HUES48 (cell line): ENCODE measurements at regions not wholly inside any gene's neighbourhood (a gene's known extent, or its start where the extent isn't known, plus 50 kb on each side); places are given as distances from the start of the nearest gene placed in this dataset.

Experiments used
- H3K27ac ChIP-seq: one replicate; pipeline ENCODE4 v1.7.0; 2013; ENCODE audit warnings: low read depth, low read length, inconsistent platforms
- H3K27me3 ChIP-seq: 2 replicates; pipeline ENCODE4 v1.6.1; 2013; ENCODE audit warnings: mild to moderate bottlenecking, low read length; ENCODE audit not compliant: control insufficient read depth, insufficient read depth
- H3K36me3 ChIP-seq: 2 replicates; pipeline ENCODE4 v1.6.1; 2013; ENCODE audit warnings: low read length; ENCODE audit not compliant: control insufficient read depth, insufficient read depth
- H3K4me1 ChIP-seq: 2 replicates; pipeline ENCODE4 v1.6.1; 2013; ENCODE audit warnings: mild to moderate bottlenecking, low read length; ENCODE audit not compliant: control insufficient read depth, insufficient read depth
- H3K4me3 ChIP-seq: 2 replicates; pipeline ENCODE4 v1.5.1; 2013; ENCODE audit warnings: mild to moderate bottlenecking, low read depth, low read length
- H3K9ac ChIP-seq: 2 replicates; pipeline ENCODE4 v1.6.1; 2013; ENCODE audit warnings: mild to moderate bottlenecking, low read depth, low read length, moderate library complexity
- H3K9me3 ChIP-seq: 2 replicates; pipeline ENCODE4 v1.6.1; 2013; ENCODE audit warnings: low read length; ENCODE audit not compliant: control insufficient read depth, insufficient read depth

- H3K9ac ChIP-seq = no peak overlapping the region
- no peaks in the 10 kb centered on the region for H3K36me3 ChIP-seq
- H3K4me1 ChIP-seq = peaks cover 27% of the 10 kb centered on the region
- H3K4me3 ChIP-seq = no peak overlapping the region
- no peaks in the 10 kb centered on the region for H3K9me3 ChIP-seq
- H3K27ac ChIP-seq = no peak overlapping the region
- no peaks in the 10 kb centered on the region for H3K27me3 ChIP-seq
Measured at GRCh38 chr12:91983935-91984334, 161.7 kb downstream of the BTG1 start.

DNA sequence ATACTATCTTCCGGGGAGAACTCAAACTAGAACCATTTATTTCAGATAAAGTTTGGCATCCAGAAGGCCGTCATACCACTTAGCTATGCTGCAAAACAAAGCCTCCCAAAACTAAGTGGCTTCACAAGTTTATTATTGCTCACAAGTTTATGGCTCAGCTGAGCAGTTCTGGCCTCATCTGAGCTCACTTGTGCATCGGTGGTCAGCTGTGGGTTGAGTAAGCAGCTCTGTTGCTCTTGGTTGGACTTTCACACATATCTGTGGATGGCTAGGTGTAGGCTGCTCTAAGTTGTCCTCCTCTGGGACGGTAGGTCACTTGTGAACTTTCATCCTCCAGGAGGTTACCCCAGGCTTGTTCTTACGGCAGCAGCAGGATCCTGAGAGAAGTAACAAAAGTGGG, 162.7 kb downstream of the BTG1 start:
- no peaks in the 10 kb centered on the region for H3K36me3 ChIP-seq
- no peak overlapping the region for H3K4me3 ChIP-seq
- no peak overlapping the region for H3K27ac ChIP-seq
- no peaks in the 10 kb centered on the region for H3K27me3 ChIP-seq
- peaks cover 27% of the 10 kb centered on the region for H3K4me1 ChIP-seq
- no peak overlapping the region for H3K9ac ChIP-seq
- H3K9me3 ChIP-seq = no peaks in the 10 kb centered on the region

- Histone ChIP-seq H3K9me3 (no peaks in the 10 kb centered on the region), H3K4me1 (peaks cover 12% of the 10 kb centered on the region), H3K36me3 (no peaks in the 10 kb centered on the region)
Measured at GRCh38 chr12:91980389-91980821, 165.2 kb downstream of the BTG1 start.

GRCh38 chr12:91978143-91978542, 167.5 kb downstream of the BTG1 start:
- Histone ChIP-seq H3K36me3 (no peaks in the 10 kb centered on the region), H3K9ac (no peak overlapping the region), H3K27ac (no peak overlapping the region), H3K4me1 (no peaks in the 10 kb centered on the region), H3K27me3 (no peaks in the 10 kb centered on the region), H3K9me3 (no peaks in the 10 kb centered on the region), H3K4me3 (no peak overlapping the region)

More at GRCh38 chr12:91980389-91980821, 165.2 kb downstream of the BTG1 start:
- no peaks in the 10 kb centered on the region for H3K27me3 ChIP-seq
- H3K27ac ChIP-seq = no peak overlapping the region
- H3K9ac ChIP-seq = no peak overlapping the region
- no peak overlapping the region for H3K4me3 ChIP-seq

DNA sequence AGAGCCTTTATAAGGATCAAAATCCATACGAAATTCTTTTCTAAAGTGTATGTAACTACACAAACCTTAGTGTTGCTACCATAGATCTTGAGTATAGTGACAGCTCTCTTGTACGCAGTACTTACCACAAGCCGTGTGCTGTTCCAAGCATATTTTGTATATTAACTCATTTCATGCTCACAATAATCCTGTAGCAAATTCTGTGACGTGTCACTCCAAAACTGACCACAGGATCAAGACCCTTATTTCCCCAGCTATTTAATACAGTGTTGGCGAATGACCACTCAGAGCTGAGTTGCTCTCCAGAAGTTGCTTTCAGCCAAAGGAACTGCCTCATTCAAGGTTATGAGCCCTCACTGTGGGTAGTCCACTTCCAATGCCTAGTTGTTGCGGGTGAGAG, 169.8 kb downstream of the BTG1 start:
- Histone ChIP-seq H3K9ac (no peak overlapping the region), H3K4me3 (no peak overlapping the region), H3K4me1 (no peaks in the 10 kb centered on the region), H3K9me3 (no peaks in the 10 kb centered on the region), H3K27me3 (no peaks in the 10 kb centered on the region), H3K27ac (no peak overlapping the region), H3K36me3 (no peaks in the 10 kb centered on the region)

- Histone ChIP-seq H3K27ac (no peak overlapping the region), H3K4me3 (no peak overlapping the region), H3K27me3 (no peaks in the 10 kb centered on the region), H3K9ac (no peak overlapping the region), H3K36me3 (no peaks in the 10 kb centered on the region), H3K9me3 (peaks cover 7% of the 10 kb centered on the region), H3K4me1 (no peaks in the 10 kb centered on the region)
Measured at GRCh38 chr12:91974541-91975085, 171.0 kb downstream of the BTG1 start.

DNA sequence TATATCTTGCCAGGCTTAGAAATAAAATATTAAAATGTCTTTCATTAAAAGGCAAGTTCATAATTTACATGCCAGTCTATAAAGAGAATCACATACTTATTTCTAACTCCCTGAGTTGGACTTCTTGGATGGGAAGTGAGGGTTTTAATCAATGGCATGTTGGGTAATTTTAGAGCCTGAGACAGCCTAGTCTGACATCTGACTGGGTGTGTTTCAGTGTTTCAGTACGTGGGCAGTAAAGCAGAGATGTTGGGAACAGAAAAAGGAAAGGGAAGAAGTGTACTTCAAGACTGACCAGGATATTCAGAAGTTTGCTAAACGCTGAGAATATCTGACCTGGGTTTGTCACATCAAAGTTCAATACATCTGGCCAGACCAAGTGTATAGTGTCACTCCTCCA, 171.8 kb downstream of the BTG1 start:
- Histone ChIP-seq H3K4me1 (no peaks in the 10 kb centered on the region), H3K27me3 (no peaks in the 10 kb centered on the region), H3K27ac (no peak overlapping the region), H3K9me3 (peaks cover 7% of the 10 kb centered on the region), H3K4me3 (no peak overlapping the region), H3K36me3 (no peaks in the 10 kb centered on the region), H3K9ac (no peak overlapping the region)

- Histone ChIP-seq H3K27ac (no peak overlapping the region), H3K27me3 (no peaks in the 10 kb centered on the region), H3K4me3 (no peak overlapping the region), H3K4me1 (no peaks in the 10 kb centered on the region), H3K9ac (no peak overlapping the region), H3K9me3 (peaks cover 7% of the 10 kb centered on the region), H3K36me3 (no peaks in the 10 kb centered on the region)
Measured at GRCh38 chr12:91972896-91973295, 172.8 kb downstream of the BTG1 start.

GRCh38 chr12:91968777-91969171, 176.9 kb downstream of the BTG1 start:
- Histone ChIP-seq H3K27me3 (no peaks in the 10 kb centered on the region), H3K4me3 (no peak overlapping the region), H3K4me1 (no peaks in the 10 kb centered on the region), H3K36me3 (no peaks in the 10 kb centered on the region), H3K9ac (no peak overlapping the region), H3K27ac (no peak overlapping the region), H3K9me3 (peaks cover 7% of the 10 kb centered on the region)

GRCh38 chr12:91968076-91968776, 177.4 kb downstream of the BTG1 start:
- Histone ChIP-seq H3K36me3 (no peaks in the 10 kb centered on the region), H3K4me1 (no peaks in the 10 kb centered on the region), H3K9ac (no peak overlapping the region), H3K9me3 (peaks cover 7% of the 10 kb centered on the region), H3K27ac (no peak overlapping the region), H3K4me3 (no peak overlapping the region), H3K27me3 (no peaks in the 10 kb centered on the region)

DNA sequence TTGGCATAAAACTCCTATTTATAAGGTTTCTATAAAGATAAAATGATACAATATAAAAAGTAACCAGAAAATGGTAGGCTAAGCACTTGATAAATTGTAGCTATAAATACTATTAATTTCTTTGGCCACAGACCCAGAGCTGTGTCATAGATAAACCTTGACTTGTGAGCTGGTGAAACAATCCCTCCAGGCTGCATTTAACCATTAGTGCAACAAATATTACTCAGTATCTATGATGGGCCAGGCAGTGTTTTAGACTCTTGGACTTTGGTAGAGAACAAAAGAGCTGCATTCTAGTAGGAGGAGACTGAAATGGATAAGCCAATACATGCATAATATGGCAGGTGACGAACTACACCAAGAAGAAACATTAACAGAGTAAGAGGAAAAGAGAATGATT, 178.1 kb downstream of the BTG1 start:
- Histone ChIP-seq H3K36me3 (no peaks in the 10 kb centered on the region), H3K27me3 (no peaks in the 10 kb centered on the region), H3K4me1 (no peaks in the 10 kb centered on the region), H3K9ac (no peak overlapping the region), H3K27ac (no peak overlapping the region), H3K4me3 (no peak overlapping the region), H3K9me3 (peaks cover 7% of the 10 kb centered on the region)
